Neural cell (in vitro differentiated cells): ENCODE measurements at regions not wholly inside any gene's neighbourhood (a gene's known extent, or its start where the extent isn't known, plus 50 kb on each side); places are given as distances from the start of the nearest gene placed in this dataset.

Experiments
- H2AFZ ChIP-seq: fragments of 200-600, 300-800 bp; sonication (generic), shearing (Covaris generic); 2 replicates; pipeline ENCODE4 v1.6.0; 2014; ENCODE audit warnings: low read depth, mild to moderate bottlenecking, antibody characterized with exemption, low read length, moderate library complexity
- H3F3A ChIP-seq: fragments of 200-600 bp; shearing (Covaris generic); 2 replicates; pipeline ENCODE4 v1.6.1; 2016; ENCODE audit warnings: mild to moderate bottlenecking, moderate library complexity, mixed read lengths, antibody characterized with exemption, low read length; ENCODE audit not compliant: insufficient read depth, poor library complexity, severe bottlenecking
- H3K27ac ChIP-seq: fragments of 200-600, 300-800 bp; sonication (generic), shearing (Covaris generic); 2 replicates; pipeline ENCODE4 v1.5.1; 2014; ENCODE audit warnings: mild to moderate bottlenecking, low read length, moderate library complexity
- H3K27me3 ChIP-seq: fragments of 300-800, 200-600 bp; sonication (generic), shearing (Covaris generic); 2 replicates; pipeline ENCODE4 v1.6.0; 2014; ENCODE audit warnings: mild to moderate bottlenecking, low read depth, low read length, moderate library complexity; ENCODE audit not compliant: insufficient read depth
- H3K36me3 ChIP-seq: fragments of 300-800, 200-600 bp; sonication (generic), shearing (Covaris generic); 2 replicates; pipeline ENCODE4 v1.5.1; 2014; ENCODE audit warnings: mild to moderate bottlenecking, antibody characterized with exemption, low read length, moderate library complexity; ENCODE audit not compliant: insufficient read depth
- H3K4me2 ChIP-seq: fragments of 300-800, 200-600 bp; sonication (generic), shearing (Covaris generic); 2 replicates; pipeline ENCODE4 v1.6.0; 2014; ENCODE audit warnings: mild to moderate bottlenecking, low read length
- H3K4me3 ChIP-seq: fragments of 300-800, 200-600 bp; sonication (generic), shearing (Covaris generic); 2 replicates; pipeline ENCODE4 v1.5.1; 2014; ENCODE audit warnings: mild to moderate bottlenecking, low read length, moderate library complexity
- H3K79me2 ChIP-seq: fragments of 200-600 bp; shearing (Covaris generic); replicated peaks from 2 replicates; pipeline ENCODE4 v1.6.0; 2014; ENCODE audit warnings: mild to moderate bottlenecking, low read length, moderate library complexity; ENCODE audit not compliant: insufficient read depth
- H3K9ac ChIP-seq: fragments of 300-800, 200-600 bp; sonication (generic), shearing (Covaris generic); 2 replicates; pipeline ENCODE4 v1.6.1; 2016; ENCODE audit warnings: mild to moderate bottlenecking, low read length, mixed read lengths
- H3K9me2 ChIP-seq: fragments of 200-600 bp; shearing (Covaris generic); 2 replicates; pipeline ENCODE4 v1.6.1; 2016; ENCODE audit warnings: mild to moderate bottlenecking, low read length, mixed read lengths; ENCODE audit not compliant: insufficient read depth
- H3K9me3 ChIP-seq: fragments of 200-600, 300-800 bp; sonication (generic), shearing (Covaris generic); 2 replicates; pipeline ENCODE4 v1.6.1; 2016; ENCODE audit warnings: mild to moderate bottlenecking, mixed run types, low read length, moderate library complexity, mixed read lengths
- H4K20me1 ChIP-seq: fragments of 200-600 bp; shearing (Covaris generic); 2 replicates; pipeline ENCODE4 v1.6.1; 2016; ENCODE audit warnings: mild to moderate bottlenecking, mixed run types; ENCODE audit not compliant: insufficient read depth
- EP300 ChIP-seq: fragments of 450-650 bp; conservative IDR thresholded peaks from 2 replicates; pipeline ENCODE4 v1.6.1; 2014; ENCODE audit warnings: antibody characterized with exemption, mild to moderate bottlenecking, moderate library complexity; ENCODE audit not compliant: poor library complexity, severe bottlenecking
- EZH2 ChIP-seq: fragments of 200-600, 300-800 bp; shearing (Covaris generic), sonication (generic); IDR thresholded peaks from 2 replicates; pipeline ENCODE4 v1.6.1; 2014; ENCODE audit warnings: antibody characterized with exemption, low read length, borderline replicate concordance, mild to moderate bottlenecking; ENCODE audit not compliant: insufficient read depth, poor library complexity, severe bottlenecking
- MXI1 ChIP-seq: fragments of 450-650 bp; conservative IDR thresholded peaks from 2 replicates; pipeline ENCODE4 v1.6.1; 2014; ENCODE audit warnings: antibody characterized with exemption, mild to moderate bottlenecking; ENCODE audit not compliant: poor library complexity, severe bottlenecking
- POLR2AphosphoS5 ChIP-seq: IDR thresholded peaks from 2 replicates; pipeline ENCODE4 v1.6.1; 2012
- RAD21 ChIP-seq: fragments of 450-650 bp; conservative IDR thresholded peaks from 2 replicates; pipeline ENCODE4 v1.6.1; 2014; ENCODE audit warnings: antibody characterized with exemption, mild to moderate bottlenecking, moderate library complexity
- SMC3 ChIP-seq: fragments of 450-650 bp; conservative IDR thresholded peaks from 2 replicates; pipeline ENCODE4 v1.6.1; 2014; ENCODE audit warnings: antibody characterized with exemption, mild to moderate bottlenecking, moderate library complexity; ENCODE audit not compliant: poor library complexity
- TAF1 ChIP-seq: IDR thresholded peaks from 2 replicates; pipeline ENCODE4 v1.6.1; 2012; ENCODE audit warnings: low read depth
- TF ChIP-seq, protein P1 (sequence below): fragments of 450-650 bp; IDR thresholded peaks from 2 replicates; pipeline ENCODE4 v1.5.1; 2014; ENCODE audit warnings: antibody characterized with exemption, mild to moderate bottlenecking, moderate library complexity; ENCODE audit not compliant: poor library complexity, severe bottlenecking
- TF ChIP-seq, protein P2 (sequence below): IDR thresholded peaks from 2 replicates; pipeline ENCODE4 v1.6.1; 2012; ENCODE audit warnings: borderline replicate concordance

DNA sequence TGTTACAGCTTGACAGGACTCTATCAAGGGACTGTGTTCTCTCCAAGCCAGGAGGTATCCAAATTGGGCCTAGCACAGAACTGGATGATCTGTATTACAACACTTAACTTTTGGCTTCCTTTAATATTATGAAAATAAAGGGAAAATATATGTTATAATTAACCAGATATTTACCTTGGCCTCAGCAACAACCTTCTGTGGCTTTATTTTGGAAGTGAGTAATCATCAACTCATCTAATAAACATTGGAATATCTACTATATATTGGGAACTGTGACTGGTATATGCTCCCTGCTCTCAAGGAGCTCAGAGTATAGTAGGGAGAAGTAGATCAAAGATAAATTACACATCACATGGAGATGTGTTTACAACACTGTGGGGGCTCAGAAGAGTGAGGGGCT, 352.2 kb downstream of the METTL15 start:
- TF ChIP-seq, protein P1, sequence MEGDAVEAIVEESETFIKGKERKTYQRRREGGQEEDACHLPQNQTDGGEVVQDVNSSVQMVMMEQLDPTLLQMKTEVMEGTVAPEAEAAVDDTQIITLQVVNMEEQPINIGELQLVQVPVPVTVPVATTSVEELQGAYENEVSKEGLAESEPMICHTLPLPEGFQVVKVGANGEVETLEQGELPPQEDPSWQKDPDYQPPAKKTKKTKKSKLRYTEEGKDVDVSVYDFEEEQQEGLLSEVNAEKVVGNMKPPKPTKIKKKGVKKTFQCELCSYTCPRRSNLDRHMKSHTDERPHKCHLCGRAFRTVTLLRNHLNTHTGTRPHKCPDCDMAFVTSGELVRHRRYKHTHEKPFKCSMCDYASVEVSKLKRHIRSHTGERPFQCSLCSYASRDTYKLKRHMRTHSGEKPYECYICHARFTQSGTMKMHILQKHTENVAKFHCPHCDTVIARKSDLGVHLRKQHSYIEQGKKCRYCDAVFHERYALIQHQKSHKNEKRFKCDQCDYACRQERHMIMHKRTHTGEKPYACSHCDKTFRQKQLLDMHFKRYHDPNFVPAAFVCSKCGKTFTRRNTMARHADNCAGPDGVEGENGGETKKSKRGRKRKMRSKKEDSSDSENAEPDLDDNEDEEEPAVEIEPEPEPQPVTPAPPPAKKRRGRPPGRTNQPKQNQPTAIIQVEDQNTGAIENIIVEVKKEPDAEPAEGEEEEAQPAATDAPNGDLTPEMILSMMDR = no peak
- TF ChIP-seq SMC3 = no peak
- no peak for TF ChIP-seq POLR2AphosphoS5
- no peak for TF ChIP-seq RAD21
- no peak for TF ChIP-seq TAF1
- no peak for TF ChIP-seq EP300
- TF ChIP-seq, protein P2, sequence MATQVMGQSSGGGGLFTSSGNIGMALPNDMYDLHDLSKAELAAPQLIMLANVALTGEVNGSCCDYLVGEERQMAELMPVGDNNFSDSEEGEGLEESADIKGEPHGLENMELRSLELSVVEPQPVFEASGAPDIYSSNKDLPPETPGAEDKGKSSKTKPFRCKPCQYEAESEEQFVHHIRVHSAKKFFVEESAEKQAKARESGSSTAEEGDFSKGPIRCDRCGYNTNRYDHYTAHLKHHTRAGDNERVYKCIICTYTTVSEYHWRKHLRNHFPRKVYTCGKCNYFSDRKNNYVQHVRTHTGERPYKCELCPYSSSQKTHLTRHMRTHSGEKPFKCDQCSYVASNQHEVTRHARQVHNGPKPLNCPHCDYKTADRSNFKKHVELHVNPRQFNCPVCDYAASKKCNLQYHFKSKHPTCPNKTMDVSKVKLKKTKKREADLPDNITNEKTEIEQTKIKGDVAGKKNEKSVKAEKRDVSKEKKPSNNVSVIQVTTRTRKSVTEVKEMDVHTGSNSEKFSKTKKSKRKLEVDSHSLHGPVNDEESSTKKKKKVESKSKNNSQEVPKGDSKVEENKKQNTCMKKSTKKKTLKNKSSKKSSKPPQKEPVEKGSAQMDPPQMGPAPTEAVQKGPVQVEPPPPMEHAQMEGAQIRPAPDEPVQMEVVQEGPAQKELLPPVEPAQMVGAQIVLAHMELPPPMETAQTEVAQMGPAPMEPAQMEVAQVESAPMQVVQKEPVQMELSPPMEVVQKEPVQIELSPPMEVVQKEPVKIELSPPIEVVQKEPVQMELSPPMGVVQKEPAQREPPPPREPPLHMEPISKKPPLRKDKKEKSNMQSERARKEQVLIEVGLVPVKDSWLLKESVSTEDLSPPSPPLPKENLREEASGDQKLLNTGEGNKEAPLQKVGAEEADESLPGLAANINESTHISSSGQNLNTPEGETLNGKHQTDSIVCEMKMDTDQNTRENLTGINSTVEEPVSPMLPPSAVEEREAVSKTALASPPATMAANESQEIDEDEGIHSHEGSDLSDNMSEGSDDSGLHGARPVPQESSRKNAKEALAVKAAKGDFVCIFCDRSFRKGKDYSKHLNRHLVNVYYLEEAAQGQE = no peak
- TF ChIP-seq MXI1 = no peak
- TF ChIP-seq EZH2 = no peak
- H3K4me3 ChIP-seq = no peak overlapping the region
- H4K20me1 ChIP-seq = no peaks in the 10 kb centered on the region
- no peaks in the 10 kb centered on the region for H3K36me3 ChIP-seq
- no peaks in the 10 kb centered on the region for H3K27me3 ChIP-seq
- H3K4me2 ChIP-seq = no peak overlapping the region
- no peaks in the 10 kb centered on the region for H3K9me3 ChIP-seq
- H3K79me2 ChIP-seq = no peaks in the 10 kb centered on the region
- H3K27ac ChIP-seq = no peak overlapping the region
- H3F3A ChIP-seq = no peaks in the 10 kb centered on the region
- H3K9ac ChIP-seq = no peak overlapping the region
- no peak overlapping the region for H2AFZ ChIP-seq
- H3K9me2 ChIP-seq = no peaks in the 10 kb centered on the region

DNA sequence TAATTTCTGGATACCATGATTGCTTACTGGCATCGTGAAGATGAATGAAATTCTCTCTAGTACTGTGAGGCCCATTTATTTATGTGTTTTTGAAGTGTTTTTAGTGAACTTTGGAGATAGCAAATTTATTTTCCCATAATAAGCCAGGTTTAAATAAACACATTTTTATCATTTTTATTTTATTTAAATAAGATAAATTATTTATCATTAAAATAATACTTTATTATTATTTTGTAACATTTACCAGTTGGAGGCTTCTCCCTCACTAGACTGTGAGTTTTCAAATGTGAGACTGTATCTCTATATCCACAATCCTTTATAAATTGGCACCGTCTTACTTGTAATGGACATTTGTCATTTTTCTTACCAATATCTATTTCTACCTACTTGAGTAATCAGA, 351.7 kb downstream of the METTL15 start:
- Histone ChIP-seq H3K4me3 (no peak overlapping the region), H2AFZ (no peak overlapping the region), H3K4me2 (no peak overlapping the region), H3K9me3 (no peaks in the 10 kb centered on the region), H3K9ac (no peak overlapping the region), H3K9me2 (no peaks in the 10 kb centered on the region), H3K36me3 (no peaks in the 10 kb centered on the region), H4K20me1 (no peaks in the 10 kb centered on the region), H3F3A (no peaks in the 10 kb centered on the region), H3K27me3 (no peaks in the 10 kb centered on the region), H3K27ac (no peak overlapping the region), H3K79me2 (no peaks in the 10 kb centered on the region)
- TF ChIP-seq POLR2AphosphoS5 (no peak), TAF1 (no peak), EP300 (no peak), EZH2 (no peak), RAD21 (no peak), MXI1 (no peak), SMC3 (no peak)
- TF ChIP-seq, protein P2 = no peak
- TF ChIP-seq, protein P1 = no peak
